ENCODE measurements at regions not wholly inside any gene's neighbourhood (a gene's known extent, or its start where the extent isn't known, plus 50 kb on each side); places are given as distances from the start of the nearest gene placed in this dataset.
A peak's percentile ranks its signal among the peaks of the same experiment; 100 is the strongest.
"Not testable (repeated sequence)": the region's sequence is repeated elsewhere in the genome, so short reads cannot be mapped to it uniquely, and the experiment has no call there.

- DNase-seq, result peak; percentile 17
These were observed 457.8 kb downstream of the EPM2A start for GRCh38 chr6:145277358-145278086.

DNA sequence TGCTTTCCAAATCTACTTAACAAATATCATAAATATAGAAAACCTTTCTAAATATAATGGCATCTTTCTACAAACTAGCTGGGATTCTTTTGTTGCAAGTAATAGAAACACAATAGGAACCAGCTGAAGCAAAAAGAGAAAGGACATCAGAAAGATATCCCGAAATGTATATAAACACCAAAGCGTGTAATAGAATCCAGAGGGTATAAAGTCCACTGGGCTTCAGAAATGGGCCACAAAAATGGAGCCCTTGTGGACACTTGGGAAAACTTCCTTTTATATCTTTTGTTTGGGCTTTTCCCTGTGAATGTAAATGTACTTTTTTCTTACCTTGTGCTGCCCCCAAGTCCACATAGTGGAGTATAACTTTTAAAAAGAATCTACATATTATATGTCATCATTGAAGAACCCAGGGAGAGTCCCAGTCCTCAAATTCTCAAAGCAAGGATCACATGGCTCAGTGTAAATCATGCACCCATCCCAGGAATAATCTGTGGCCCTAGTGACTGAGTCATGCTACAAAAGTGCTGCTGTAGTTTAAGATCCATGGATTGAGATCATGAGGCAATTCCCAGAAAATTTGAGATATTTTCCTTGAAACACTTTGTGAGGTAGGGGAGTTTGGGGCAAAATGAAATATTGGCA lies 457.0 kb downstream of the EPM2A start:
- DNase-seq, result no peak

- no peak for DNase-seq
These were observed 455.8 kb downstream of the EPM2A start for GRCh38 chr6:145279551-145279950.

DNA sequence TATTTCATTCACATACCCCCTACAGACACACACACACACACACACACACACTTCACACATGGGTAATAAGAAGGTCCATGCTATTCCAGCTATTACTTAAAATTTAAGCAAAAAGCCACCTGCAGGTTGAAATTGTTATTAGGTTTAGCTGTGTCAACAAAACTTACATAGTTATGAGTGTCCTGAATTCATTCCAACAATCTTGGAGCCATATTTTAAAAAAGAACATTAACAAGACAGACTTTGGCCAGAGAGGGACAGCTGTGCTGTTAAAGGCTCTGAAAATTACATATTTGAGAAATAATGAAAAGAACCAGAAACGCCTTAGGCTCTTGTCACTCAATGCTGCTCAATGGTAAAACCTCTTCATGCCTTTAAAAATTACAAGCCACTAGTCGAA lies 455.3 kb downstream of the EPM2A start:
- no peak for DNase-seq

DNA sequence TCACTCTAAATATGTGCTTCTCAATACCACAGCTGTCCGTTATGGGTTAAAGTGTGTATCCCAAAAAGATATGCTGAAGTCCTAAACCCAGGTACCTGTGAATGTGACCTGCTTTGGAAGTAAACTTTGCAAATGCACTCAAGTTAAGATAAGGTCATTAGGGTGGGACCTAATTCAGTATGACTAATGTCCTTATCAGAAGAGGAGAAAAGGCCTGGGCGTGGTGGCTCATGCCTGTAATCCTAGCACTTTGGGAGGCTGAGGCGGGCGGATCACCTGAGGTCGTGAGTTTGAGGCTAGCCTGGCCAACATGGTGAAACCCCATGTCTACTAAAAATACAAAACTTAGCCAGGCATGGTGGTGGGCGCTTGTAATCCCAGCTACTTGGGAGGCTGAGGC lies 452.1 kb downstream of the EPM2A start:
- not testable (repeated sequence) for DNase-seq

DNA sequence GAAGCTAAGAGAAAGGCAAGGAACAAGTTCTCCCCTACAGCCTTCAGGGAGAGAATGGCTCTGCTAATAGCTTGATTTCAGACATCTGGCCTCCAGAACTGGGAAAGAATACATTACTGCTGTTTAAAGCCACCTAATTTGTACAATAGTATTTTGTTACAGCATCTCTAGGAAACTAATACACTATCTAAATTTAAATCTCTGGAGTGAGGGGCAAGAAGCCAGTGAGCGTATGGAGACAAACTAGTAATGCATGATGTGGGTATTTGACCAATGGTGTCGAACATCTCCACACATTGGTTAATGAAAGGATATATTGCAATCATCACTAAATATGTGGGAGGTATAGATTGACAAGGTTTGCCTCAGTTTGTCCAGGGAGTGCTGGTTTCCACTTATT lies 451.5 kb downstream of the EPM2A start:
- DNase-seq, result no peak

DNA sequence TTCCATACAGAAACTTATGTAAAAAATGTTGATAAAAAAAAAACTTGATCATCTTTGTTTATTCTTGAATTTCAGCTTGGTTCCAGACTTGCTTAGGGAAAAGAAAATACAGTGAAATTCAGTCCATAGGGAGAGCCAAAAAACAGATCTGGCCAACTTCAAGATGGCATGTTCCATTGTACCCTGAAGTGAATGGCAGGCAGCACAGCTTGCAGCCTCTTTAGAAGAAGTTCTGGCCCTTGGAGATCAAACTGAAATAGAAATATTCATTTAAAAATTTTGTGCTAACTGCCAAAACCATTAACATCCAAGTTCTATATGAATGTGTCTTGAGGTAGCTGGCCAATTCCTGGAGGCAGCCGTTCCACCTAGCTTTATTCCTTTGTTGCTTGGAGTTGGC lies 448.4 kb downstream of the EPM2A start:
- DNase-seq, result no peak

DNA sequence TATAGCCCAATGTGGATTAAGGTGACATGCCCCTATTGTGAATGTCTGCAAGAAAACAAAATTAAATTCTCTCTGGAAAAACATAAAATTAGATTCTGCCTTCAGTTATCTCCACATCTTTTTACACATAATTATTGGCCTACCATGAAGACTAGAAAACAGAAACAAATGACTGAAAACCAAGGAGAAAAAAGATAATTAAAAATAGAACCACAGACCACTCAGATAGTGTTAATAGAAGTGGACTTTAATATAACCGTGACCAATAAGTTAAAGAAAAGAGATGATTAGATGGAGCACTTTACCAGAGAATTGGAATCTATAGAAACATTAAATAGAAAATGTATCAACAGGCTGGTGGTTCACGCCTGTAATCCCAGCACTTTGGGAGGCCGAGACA lies 445.7 kb downstream of the EPM2A start:
- no peak for DNase-seq

GRCh38 chr6:145290122-145290521 lies 445.2 kb downstream of the EPM2A start:
- no peak for DNase-seq

GRCh38 chr6:145292066-145292465 lies 443.3 kb downstream of the EPM2A start:
- DNase-seq, result no peak

DNA sequence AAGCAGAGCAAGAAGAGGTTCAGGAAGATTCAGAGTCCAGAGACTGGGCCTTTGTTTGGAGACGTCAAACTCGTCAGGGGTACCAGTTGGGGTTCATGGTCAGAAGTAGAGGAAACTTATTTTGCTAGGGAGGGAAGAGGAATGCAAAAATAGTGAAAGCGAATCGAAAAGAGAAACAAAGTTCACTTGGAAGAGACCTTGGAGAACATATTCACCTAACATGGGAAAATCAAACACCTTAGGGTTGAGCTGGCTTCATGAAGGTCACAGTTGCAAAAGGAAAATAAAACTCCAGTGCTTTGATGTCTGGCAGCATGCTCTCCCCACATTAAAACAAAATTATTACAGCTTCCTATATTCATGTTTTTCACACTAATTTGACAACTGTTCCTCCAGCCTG lies 440.4 kb downstream of the EPM2A start:
- DNase-seq, result no peak

DNA sequence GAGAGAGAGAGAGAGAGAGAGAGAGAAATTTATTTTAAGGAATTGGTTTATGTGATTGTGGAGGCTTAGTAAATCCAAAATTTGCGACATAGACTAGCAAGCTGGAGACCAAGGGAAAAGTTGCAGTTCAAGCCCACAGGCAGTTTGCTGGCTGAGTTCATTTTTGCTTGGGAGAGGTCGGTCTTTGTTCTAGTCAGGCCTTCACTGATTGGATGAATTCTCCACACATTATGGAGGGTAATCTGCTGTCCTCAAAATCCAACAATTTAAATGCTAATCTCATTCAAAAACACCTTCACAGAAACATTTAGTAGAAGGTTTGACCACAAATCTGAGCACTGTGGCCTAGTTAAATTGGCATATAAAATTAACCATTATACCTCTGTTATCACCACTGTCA lies 439.6 kb downstream of the EPM2A start:
- DNase-seq, result no peak

- no peak for DNase-seq
These were observed 429.6 kb downstream of the EPM2A start for GRCh38 chr6:145305670-145306069.

- DNase-seq, result no peak
These were observed 428.8 kb downstream of the EPM2A start for GRCh38 chr6:145306489-145306888.

DNA sequence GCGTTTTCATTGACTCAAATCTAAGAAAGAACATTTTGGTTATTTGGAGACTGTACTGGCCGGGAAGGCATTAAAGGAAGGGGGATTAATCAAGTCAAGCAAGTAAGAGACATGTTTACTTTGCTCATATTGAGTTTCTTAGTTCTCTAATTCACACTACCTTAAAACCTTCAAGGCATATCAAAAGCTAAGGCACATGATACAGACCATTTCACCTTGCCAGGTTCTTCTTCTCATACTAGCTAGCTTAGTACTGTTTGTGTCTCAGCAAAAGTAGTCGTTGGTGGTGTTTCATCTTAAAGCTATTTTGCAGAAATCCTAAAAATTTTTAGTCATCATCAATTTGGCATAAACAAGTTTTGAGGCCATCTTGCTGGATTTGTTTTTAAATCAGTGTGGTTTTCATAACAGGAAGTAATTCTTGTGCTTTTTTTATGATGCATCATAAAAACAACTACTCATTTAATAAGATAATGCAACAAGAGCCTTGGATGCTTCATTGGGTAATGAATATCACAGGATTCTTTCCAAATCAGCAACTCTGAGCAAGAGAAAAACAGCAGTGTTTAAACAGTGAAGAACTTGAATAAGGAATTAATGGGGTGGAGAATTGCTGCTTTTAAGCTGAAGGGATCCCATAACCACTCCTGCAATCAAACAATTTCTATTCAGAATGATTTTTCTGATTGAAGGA lies 425.3 kb downstream of the EPM2A start:
- DNase-seq, result peak; percentile 51

DNA sequence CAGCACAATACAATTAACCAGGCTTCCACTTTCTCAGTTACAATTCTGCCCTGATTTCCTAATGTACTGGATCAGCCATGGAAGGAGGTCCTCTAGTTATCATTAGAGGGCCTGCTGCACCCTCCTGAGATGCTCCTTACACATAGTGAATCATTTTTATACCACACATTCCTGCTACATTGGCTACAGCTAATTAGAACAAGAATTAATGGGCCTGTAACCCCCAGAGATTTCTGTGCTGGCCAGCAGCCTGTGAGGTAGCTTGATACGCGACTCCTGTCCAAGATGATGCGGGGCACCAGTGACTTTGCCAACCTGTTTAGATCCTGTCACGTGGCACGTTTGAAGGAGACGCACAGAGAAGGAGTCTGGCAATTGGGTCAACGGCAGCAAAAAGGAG lies 422.8 kb downstream of the EPM2A start:
- peak; percentile 24 for DNase-seq

- no peak for DNase-seq
These were observed 422.1 kb downstream of the EPM2A start for GRCh38 chr6:145313041-145313855.

GRCh38 chr6:145315982-145316600 lies 419.2 kb downstream of the EPM2A start:
- no peak for DNase-seq

DNA sequence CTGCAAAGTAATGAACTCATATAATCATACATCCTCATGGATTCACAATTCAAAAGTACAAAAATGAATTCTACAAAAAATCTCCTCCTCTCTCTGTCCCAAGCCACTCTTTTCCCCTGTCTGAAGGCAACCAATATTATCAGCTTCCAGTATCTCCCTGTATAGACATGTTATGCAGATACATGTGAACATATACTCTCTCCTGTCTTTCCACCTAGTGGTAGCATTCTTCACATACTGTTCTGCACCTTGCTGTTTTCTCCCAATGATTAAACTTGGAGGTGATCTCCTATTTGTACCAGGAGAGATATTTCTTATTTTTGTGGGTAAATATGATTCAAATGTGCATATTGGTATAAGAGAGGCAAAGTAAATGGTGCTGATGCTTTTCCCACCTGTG lies 416.4 kb downstream of the EPM2A start:
- no peak for DNase-seq

- no peak for DNase-seq
These were observed 415.7 kb downstream of the EPM2A start for GRCh38 chr6:145319605-145320004.

DNA sequence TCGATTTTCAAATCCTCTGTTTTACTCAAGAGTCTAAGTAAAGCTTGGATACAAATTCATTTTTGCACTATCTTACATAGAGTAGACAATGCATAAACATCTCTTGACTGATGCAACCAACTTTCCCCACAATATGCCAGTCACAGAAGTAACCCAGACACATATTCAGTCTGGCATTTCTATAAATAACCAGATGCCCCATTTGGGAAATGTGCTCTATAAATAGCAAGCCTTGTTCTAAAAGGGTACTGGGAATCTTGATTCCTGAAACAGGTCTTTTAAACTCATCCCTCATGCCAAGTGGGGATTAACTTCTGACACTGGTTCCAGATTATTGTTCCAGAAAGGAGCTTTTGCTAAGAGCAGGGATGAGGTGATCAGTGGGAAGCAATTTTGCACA lies 411.7 kb downstream of the EPM2A start:
- no peak for DNase-seq

GRCh38 chr6:145327586-145327985 lies 407.7 kb downstream of the EPM2A start:
- no peak for DNase-seq
